Activated CD4-positive, alpha-beta T cell treated with anti-CD3 and anti-CD28 coated beads, Interleukin-2, amount 10 ng/mL, durations not matched to agents 24 days and 14 days (primary cell): ENCODE measurements at regions not wholly inside any gene's neighbourhood (a gene's known extent, or its start where the extent isn't known, plus 50 kb on each side); places are given as distances from the start of the nearest gene placed in this dataset.
"Not testable (repeated sequence)": the region's sequence is repeated elsewhere in the genome, so short reads cannot be mapped to it uniquely, and the experiment has no call there.

Source experiments
- DNase-seq: peaks from one replicate; pipeline ENCODE4 v3.0.0; 2022
- H3K27ac Mint-ChIP-seq: one replicate; pipeline ENCODE4 v1.8.0; 2022; ENCODE audit warnings: mild to moderate bottlenecking, mixed read lengths
- H3K27me3 Mint-ChIP-seq: one replicate; pipeline ENCODE4 v1.8.0; 2022; ENCODE audit warnings: mixed read lengths
- H3K36me3 Mint-ChIP-seq: one replicate; pipeline ENCODE4 v1.8.0; 2022; ENCODE audit warnings: low read depth, mild to moderate bottlenecking, mixed read lengths
- H3K4me1 Mint-ChIP-seq: one replicate; pipeline ENCODE4 v1.8.0; 2021; ENCODE audit warnings: mixed read lengths
- H3K4me3 Mint-ChIP-seq: one replicate; pipeline ENCODE4 v1.8.0; 2022; ENCODE audit warnings: mild to moderate bottlenecking, moderate library complexity, mixed read lengths
- H3K9me3 Mint-ChIP-seq: one replicate; pipeline ENCODE4 v1.8.0; 2021; ENCODE audit warnings: mixed read lengths
- intact Hi-C: fragments of 100-400 bp; cut with micrococcal nuclease; formaldehyde crosslinking; loops from one replicate; pipeline ENCODE4 v1.15.1; 2023

GRCh38 chr4:124459196-124459940 lies 253.2 kb downstream of the ANKRD50 start:
- Mint-ChIP-seq H3K9me3 (no peaks in the 10 kb centered on the region), H3K36me3 (no peaks in the 10 kb centered on the region), H3K27me3 (no peaks in the 10 kb centered on the region), H3K4me3 (no peak overlapping the region), H3K4me1 (no peaks in the 10 kb centered on the region), H3K27ac (no peak overlapping the region)
- intact Hi-C loops: no loop called here
- DNase-seq: no peak

DNA sequence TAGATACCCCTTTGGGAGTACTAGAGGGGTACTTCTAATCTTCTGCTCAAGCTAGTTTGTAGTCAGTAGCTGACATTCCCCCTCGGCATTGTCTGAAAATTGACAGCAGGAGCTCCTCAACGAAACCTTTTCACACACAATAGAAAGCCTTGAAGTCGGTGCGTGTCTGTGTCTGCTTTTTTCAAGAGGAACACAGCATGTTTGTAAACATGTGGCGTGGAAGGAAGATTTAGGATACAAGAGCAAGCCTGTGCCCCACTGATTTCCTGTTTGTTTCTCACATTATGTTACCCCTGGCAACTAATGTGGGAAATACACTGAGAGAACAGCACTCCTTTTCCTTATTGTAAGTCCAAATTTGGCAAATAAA lies 252.6 kb downstream of the ANKRD50 start:
- H3K9me3 Mint-ChIP-seq: no peaks in the 10 kb centered on the region
- H3K36me3 Mint-ChIP-seq: no peaks in the 10 kb centered on the region
- intact Hi-C loops: no loop called here
- no peaks in the 10 kb centered on the region for H3K4me1 Mint-ChIP-seq
- no peak overlapping the region for H3K4me3 Mint-ChIP-seq
- no peak for DNase-seq
- no peak overlapping the region for H3K27ac Mint-ChIP-seq
- no peaks in the 10 kb centered on the region for H3K27me3 Mint-ChIP-seq

GRCh38 chr4:124461592-124461991 lies 250.9 kb downstream of the ANKRD50 start:
- H3K4me3 Mint-ChIP-seq, H3K9me3 Mint-ChIP-seq, H3K27me3 Mint-ChIP-seq, DNase-seq, H3K36me3 Mint-ChIP-seq, H3K27ac Mint-ChIP-seq, H3K4me1 Mint-ChIP-seq, intact Hi-C loops: not testable (repeated sequence)

- Mint-ChIP-seq H3K4me3 (no peak overlapping the region), H3K36me3 (no peaks in the 10 kb centered on the region), H3K27ac (no peak overlapping the region), H3K4me1 (no peaks in the 10 kb centered on the region), H3K9me3 (no peaks in the 10 kb centered on the region), H3K27me3 (no peaks in the 10 kb centered on the region)
- intact Hi-C loops: no loop called here
- no peak for DNase-seq
Measured at GRCh38 chr4:124462954-124463828, 249.3 kb downstream of the ANKRD50 start.

- Mint-ChIP-seq H3K36me3 (no peaks in the 10 kb centered on the region), H3K4me3 (no peak overlapping the region), H3K4me1 (no peaks in the 10 kb centered on the region), H3K27ac (no peak overlapping the region), H3K27me3 (no peaks in the 10 kb centered on the region), H3K9me3 (no peaks in the 10 kb centered on the region)
- intact Hi-C loops: no loop called here
- DNase-seq: no peak
Measured at GRCh38 chr4:124464836-124465235, 247.7 kb downstream of the ANKRD50 start.

DNA sequence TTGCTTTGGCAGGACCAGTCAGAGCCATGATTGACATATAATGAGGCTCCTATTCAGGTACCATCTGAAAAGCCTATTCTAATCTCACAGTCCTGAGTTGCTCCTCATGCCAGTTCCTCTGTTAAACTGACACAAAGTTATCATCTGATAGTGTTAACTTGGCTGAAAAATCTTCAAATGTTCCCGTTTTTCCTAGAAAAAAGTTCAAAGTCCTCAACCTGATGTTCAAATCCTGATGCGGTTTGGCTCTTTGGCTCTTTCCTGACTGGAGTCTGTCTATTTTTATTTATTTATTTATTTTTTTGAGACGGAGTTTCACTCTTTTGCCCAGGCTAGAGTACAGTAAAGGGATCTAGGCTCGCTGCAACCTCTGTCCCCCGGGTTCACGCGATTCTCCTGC lies 244.2 kb downstream of the ANKRD50 start:
- no peaks in the 10 kb centered on the region for H3K27me3 Mint-ChIP-seq
- no peaks in the 10 kb centered on the region for H3K36me3 Mint-ChIP-seq
- intact Hi-C loops: no loop called here
- H3K4me3 Mint-ChIP-seq: no peak overlapping the region
- H3K4me1 Mint-ChIP-seq: no peaks in the 10 kb centered on the region
- DNase-seq: no peak
- no peaks in the 10 kb centered on the region for H3K9me3 Mint-ChIP-seq
- H3K27ac Mint-ChIP-seq: no peak overlapping the region

DNA sequence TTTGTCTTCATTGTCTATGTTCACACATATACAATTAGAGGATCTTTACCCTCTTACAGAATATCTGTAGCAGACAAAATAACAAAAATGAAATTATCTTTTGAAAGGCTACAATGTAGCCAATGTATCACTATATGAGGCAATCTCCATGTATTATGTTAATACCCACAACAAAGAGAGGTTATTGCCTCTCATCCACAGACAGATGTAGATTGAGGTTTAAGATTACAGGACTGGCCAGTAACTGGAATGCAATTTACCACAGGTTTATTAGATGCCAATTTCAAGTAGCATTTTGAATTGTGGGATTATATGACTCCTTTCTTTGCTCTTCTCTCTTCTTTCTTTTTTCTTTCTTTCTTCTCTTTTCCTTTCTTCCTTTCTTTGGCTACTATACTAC lies 242.6 kb downstream of the ANKRD50 start:
- Mint-ChIP-seq H3K4me3 (no peak overlapping the region), H3K27me3 (no peaks in the 10 kb centered on the region), H3K27ac (no peak overlapping the region), H3K36me3 (no peaks in the 10 kb centered on the region), H3K9me3 (peaks cover 2% of the 10 kb centered on the region), H3K4me1 (no peaks in the 10 kb centered on the region)
- DNase-seq: no peak
- intact Hi-C loops: no loop called here

- Mint-ChIP-seq H3K4me1 (no peaks in the 10 kb centered on the region), H3K4me3 (no peak overlapping the region), H3K36me3 (no peaks in the 10 kb centered on the region), H3K9me3 (peaks cover 3% of the 10 kb centered on the region), H3K27me3 (no peaks in the 10 kb centered on the region), H3K27ac (no peak overlapping the region)
- intact Hi-C loops: no loop called here
- no peak for DNase-seq
Measured at GRCh38 chr4:124478470-124478869, 234.1 kb downstream of the ANKRD50 start.

DNA sequence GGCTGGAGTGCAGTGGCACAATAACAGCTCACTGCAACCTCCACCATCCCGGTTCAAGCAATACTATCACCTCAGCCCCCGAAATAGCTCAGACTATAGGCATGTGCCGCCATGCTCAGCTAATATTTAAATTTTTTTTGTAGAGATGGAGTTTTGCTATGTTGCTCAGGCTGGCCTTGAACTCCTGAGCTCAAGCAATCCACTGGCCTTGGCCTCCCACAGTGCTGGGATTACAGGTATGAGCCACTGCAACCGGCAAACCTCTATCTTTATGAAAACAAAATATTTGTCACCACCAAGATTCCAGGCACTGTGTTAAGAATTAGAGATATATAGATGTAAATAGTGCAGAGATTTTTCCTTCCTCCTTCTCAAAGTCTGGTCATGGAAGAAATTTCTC lies 232.5 kb downstream of the ANKRD50 start:
- DNase-seq: no peak
- intact Hi-C loops: no loop called here
- H3K4me1 Mint-ChIP-seq: no peaks in the 10 kb centered on the region
- H3K27ac Mint-ChIP-seq: no peak overlapping the region
- H3K9me3 Mint-ChIP-seq: no peaks in the 10 kb centered on the region
- H3K27me3 Mint-ChIP-seq: no peaks in the 10 kb centered on the region
- H3K36me3 Mint-ChIP-seq: no peaks in the 10 kb centered on the region
- H3K4me3 Mint-ChIP-seq: no peak overlapping the region

GRCh38 chr4:124481123-124481522 lies 231.4 kb downstream of the ANKRD50 start:
- Mint-ChIP-seq H3K27me3 (no peaks in the 10 kb centered on the region), H3K4me1 (no peaks in the 10 kb centered on the region), H3K27ac (no peak overlapping the region), H3K36me3 (no peaks in the 10 kb centered on the region), H3K4me3 (no peak overlapping the region), H3K9me3 (no peaks in the 10 kb centered on the region)
- intact Hi-C loops: no loop called here
- DNase-seq: no peak

DNA sequence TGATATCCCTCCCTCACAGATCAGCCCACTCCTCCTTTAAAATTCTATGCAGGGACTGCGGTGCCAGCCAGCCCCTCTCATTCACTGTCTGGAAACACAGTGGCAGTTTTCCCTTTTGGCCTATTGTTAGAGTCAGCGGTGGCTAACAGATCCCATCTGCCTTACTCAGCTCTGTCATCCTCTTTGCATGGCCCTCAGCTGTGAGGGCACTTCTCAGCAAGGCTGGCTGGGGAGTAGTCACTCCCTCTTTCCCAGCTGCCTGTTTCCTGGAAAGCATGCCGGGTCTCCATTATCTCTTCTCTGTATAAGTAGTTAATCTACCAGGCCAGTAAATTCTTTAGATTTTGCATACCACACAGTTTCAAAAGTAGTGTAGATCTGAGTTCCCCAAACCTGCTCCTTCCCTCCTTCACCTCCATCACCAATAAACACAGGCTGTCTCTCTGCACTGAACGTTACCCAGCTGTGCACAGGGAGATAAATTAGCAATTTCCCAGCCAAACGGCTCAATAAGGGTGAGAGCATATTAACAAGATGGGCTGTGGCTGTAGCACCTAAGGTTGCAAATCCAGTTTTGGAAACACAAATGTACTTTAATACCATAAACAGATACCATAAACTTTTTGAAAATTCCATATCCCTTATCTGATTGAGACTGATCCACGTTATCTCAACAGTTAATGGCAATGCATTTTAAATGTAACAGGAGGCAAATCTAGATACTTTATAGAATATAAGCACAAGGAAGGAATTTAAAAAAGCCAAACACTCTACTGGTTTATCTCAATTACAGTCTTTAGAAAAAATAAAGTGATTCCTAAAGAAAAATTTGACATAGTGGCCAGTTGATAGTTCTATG lies 229.3 kb downstream of the ANKRD50 start:
- Mint-ChIP-seq H3K4me3 (no peak overlapping the region), H3K27me3 (no peaks in the 10 kb centered on the region), H3K4me1 (no peaks in the 10 kb centered on the region), H3K9me3 (no peaks in the 10 kb centered on the region), H3K27ac (no peak overlapping the region), H3K36me3 (no peaks in the 10 kb centered on the region)
- intact Hi-C loops: no loop called here
- DNase-seq: no peak

DNA sequence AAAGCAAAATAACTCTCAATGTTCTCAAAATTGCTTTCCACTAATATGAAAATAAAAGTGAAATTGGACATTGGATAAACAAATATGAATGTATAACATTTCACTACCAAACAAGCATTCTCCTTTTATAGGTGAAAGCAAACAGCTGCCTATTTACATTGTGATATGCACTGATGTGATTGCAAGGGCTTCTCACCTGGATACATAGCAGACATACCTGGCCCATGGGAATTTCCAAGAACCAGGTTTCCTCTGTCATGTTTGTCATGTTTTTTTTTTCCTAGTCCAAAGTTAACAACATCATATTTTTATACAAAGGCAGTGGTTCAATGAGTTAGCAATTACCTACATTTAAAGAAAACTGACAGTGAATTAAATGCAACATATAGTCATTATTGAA lies 228.5 kb downstream of the ANKRD50 start:
- no peak overlapping the region for H3K4me3 Mint-ChIP-seq
- H3K27ac Mint-ChIP-seq: no peak overlapping the region
- H3K27me3 Mint-ChIP-seq: no peaks in the 10 kb centered on the region
- intact Hi-C loops: no loop called here
- H3K4me1 Mint-ChIP-seq: no peaks in the 10 kb centered on the region
- no peaks in the 10 kb centered on the region for H3K36me3 Mint-ChIP-seq
- no peak for DNase-seq
- H3K9me3 Mint-ChIP-seq: no peaks in the 10 kb centered on the region

DNA sequence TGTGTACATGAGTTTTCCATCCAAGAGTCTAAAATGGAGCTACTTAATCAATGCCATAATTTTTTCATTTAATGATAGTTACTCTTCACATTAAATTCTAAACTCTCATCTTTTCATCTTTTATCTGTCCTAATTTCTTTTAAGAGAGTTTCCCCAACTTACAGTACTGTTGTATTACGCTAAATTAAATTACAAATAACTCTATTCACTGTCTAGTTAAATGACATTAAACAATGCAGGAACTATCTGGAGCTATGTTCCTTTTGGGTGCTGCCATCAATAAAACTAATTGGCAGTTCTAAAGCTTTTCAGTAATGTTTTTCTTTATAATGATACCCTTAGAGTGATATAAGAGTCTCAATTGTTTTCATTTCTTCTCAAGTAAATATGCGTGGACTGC lies 227.6 kb downstream of the ANKRD50 start:
- Mint-ChIP-seq H3K4me1 (no peaks in the 10 kb centered on the region), H3K9me3 (no peaks in the 10 kb centered on the region), H3K27me3 (no peaks in the 10 kb centered on the region), H3K4me3 (no peak overlapping the region), H3K27ac (no peak overlapping the region), H3K36me3 (no peaks in the 10 kb centered on the region)
- DNase-seq: no peak
- intact Hi-C loops: no loop called here

DNA sequence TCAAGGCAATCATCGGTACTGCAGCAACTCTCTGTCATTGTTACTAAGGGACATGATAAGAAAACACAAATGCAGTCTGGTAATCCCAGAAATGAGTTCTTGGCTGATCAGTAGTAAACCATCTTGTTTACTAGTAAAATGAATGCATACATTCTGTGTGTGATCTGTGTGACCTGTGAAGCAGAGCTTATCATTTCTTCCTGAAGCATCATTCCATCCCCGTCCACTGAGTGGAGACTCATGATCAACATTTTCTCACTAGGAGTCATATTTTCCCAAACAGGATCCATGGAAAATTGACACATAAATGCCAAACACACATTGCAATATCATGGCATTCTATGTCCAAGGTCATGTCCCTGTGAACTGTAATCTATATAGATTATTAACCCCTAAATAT lies 226.1 kb downstream of the ANKRD50 start:
- no peaks in the 10 kb centered on the region for H3K4me1 Mint-ChIP-seq
- H3K27me3 Mint-ChIP-seq: no peaks in the 10 kb centered on the region
- H3K36me3 Mint-ChIP-seq: no peaks in the 10 kb centered on the region
- intact Hi-C loops: no loop called here
- no peak for DNase-seq
- H3K27ac Mint-ChIP-seq: no peak overlapping the region
- no peak overlapping the region for H3K4me3 Mint-ChIP-seq
- no peaks in the 10 kb centered on the region for H3K9me3 Mint-ChIP-seq
